H1 (cell line): ENCODE measurements at regions not wholly inside any gene's neighbourhood (a gene's known extent, or its start where the extent isn't known, plus 50 kb on each side); places are given as distances from the start of the nearest gene placed in this dataset.

ENCODE experiments used
- CTCF ChIP-seq, 3 experiments: IDR thresholded peaks; 1 replicate in 2 of 3; 2 replicates in 1 of 3; pipeline versions ENCODE4 v1.5.1 to v1.6.1; 2011; ENCODE audit warnings: low read length in 3 of 3, mild to moderate bottlenecking in 3 of 3, inconsistent platforms in 2 of 3, low read depth in 1 of 3, moderate library complexity in 1 of 3; ENCODE audit not compliant: insufficient read depth in 1 of 3; ENCODE audit errors: control extremely low read depth in 1 of 3
- EZH2 ChIP-seq: fragments of 200-600 bp; sonication (generic); IDR thresholded peaks from 2 replicates; pipeline ENCODE4 v1.7.1; 2012; ENCODE audit warnings: low read depth, mild to moderate bottlenecking, moderate library complexity, low read length, inconsistent platforms; ENCODE audit not compliant: severe bottlenecking
- HDAC2 ChIP-seq, 2 experiments: fragments of 300-600 bp in 1 of 2; sonication (generic) in 1 of 2; IDR thresholded peaks; 2 replicates each; pipeline ENCODE4 v1.6.1; 2011 to 2012; ENCODE audit warnings: low read depth in 2 of 2, low read length in 2 of 2, mild to moderate bottlenecking in 2 of 2, moderate library complexity in 2 of 2, borderline replicate concordance in 1 of 2, inconsistent platforms in 1 of 2
- RNF2 ChIP-seq: fragments of 200-900, 300-1000 bp; sonication (generic); IDR thresholded peaks from 2 replicates; pipeline ENCODE4 v1.7.1; 2016; ENCODE audit warnings: borderline replicate concordance, low read depth, mild to moderate bottlenecking, antibody characterized with exemption, low read length; ENCODE audit not compliant: poor library complexity, severe bottlenecking; ENCODE audit errors: missing control alignments
- SP1 ChIP-seq: IDR thresholded peaks from 2 replicates; pipeline ENCODE4 v1.6.1; 2011; ENCODE audit warnings: low read depth, low read length
- TAF1 ChIP-seq: IDR thresholded peaks from 2 replicates; pipeline ENCODE4 v1.6.1; 2011; ENCODE audit warnings: mild to moderate bottlenecking, low read depth, low read length
- TF ChIP-seq, protein P1 (sequence below): IDR thresholded peaks from 2 replicates; pipeline ENCODE4 v1.6.1; 2011; ENCODE audit warnings: low read depth, mild to moderate bottlenecking, low read length; ENCODE audit not compliant: insufficient read depth
- TF ChIP-seq, protein P2 (sequence below): IDR thresholded peaks from 2 replicates; pipeline ENCODE4 v1.6.1; 2012; ENCODE audit warnings: inconsistent platforms

GRCh38 chr20:22810030-22810429, 225.1 kb upstream of the SSTR4 start:
- TF ChIP-seq RNF2 = no peak
- no peak for TF ChIP-seq CTCF (IDR thresholded peaks at IDR 0.05; ENCODE audit: control extremely low read depth in 1 of 3, insufficient read depth in 1 of 3, low read depth in 1 of 3, low read length in 3 of 3)
- TF ChIP-seq, protein P1, sequence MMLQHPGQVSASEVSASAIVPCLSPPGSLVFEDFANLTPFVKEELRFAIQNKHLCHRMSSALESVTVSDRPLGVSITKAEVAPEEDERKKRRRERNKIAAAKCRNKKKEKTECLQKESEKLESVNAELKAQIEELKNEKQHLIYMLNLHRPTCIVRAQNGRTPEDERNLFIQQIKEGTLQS = no peak
- TF ChIP-seq SP1 = no peak
- TF ChIP-seq, protein P2, sequence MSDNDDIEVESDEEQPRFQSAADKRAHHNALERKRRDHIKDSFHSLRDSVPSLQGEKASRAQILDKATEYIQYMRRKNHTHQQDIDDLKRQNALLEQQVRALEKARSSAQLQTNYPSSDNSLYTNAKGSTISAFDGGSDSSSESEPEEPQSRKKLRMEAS = no peak
- TF ChIP-seq HDAC2 (IDR thresholded peaks at IDR 0.05; ENCODE audit: borderline replicate concordance in 1 of 2, low read depth in 2 of 2, low read length in 2 of 2) = no peak
- TF ChIP-seq TAF1 = no peak
- TF ChIP-seq EZH2 = no peak
